Right kidney (tissue), 1 donor: ENCODE measurements at regions not wholly inside any gene's neighbourhood (a gene's known extent, or its start where the extent isn't known, plus 50 kb on each side); places are given as distances from the start of the nearest gene placed in this dataset.
"Not testable (repeated sequence)": the region's sequence is repeated elsewhere in the genome, so short reads cannot be mapped to it uniquely, and the experiment has no call there.

Source experiments
- DNase-seq: peaks from one replicate; pipeline ENCODE4 v3.0.0-alpha.2; 2016

GRCh38 chr1:149364188-149364981 is 110.5 kb upstream of the NBPF19 start:
- DNase-seq: not testable (repeated sequence)

- DNase-seq: not testable (repeated sequence)
Measured at GRCh38 chr1:149366402-149366801, 108.4 kb upstream of the NBPF19 start.

GRCh38 chr1:149367472-149368044 is 107.3 kb upstream of the NBPF19 start:
- DNase-seq: not testable (repeated sequence)

- DNase-seq: not testable (repeated sequence)
Measured at GRCh38 chr1:149368337-149368736, 106.5 kb upstream of the NBPF19 start.

- DNase-seq: not testable (repeated sequence)
Measured at GRCh38 chr1:149369081-149369480, 105.8 kb upstream of the NBPF19 start.

GRCh38 chr1:149371955-149372354 is 102.9 kb upstream of the NBPF19 start:
- not testable (repeated sequence) for DNase-seq

GRCh38 chr1:149378462-149378861 is 96.4 kb upstream of the NBPF19 start:
- not testable (repeated sequence) for DNase-seq

- peak; percentile 74 for DNase-seq
Measured at GRCh38 chr1:149390173-149390926, 84.5 kb upstream of the NBPF19 start.

GRCh38 chr1:149390931-149391330 is 83.9 kb upstream of the NBPF19 start:
- DNase-seq: not testable (repeated sequence)

GRCh38 chr1:149395802-149396201 is 79.0 kb upstream of the NBPF19 start:
- DNase-seq: not testable (repeated sequence)

- DNase-seq: not testable (repeated sequence)
Measured at GRCh38 chr1:149398527-149398926, 76.3 kb upstream of the NBPF19 start.

GRCh38 chr1:149408404-149408803 is 66.4 kb upstream of the NBPF19 start:
- DNase-seq: not testable (repeated sequence)

GRCh38 chr1:149415373-149415772 is 59.5 kb upstream of the NBPF19 start:
- DNase-seq: not testable (repeated sequence)

GRCh38 chr1:149418782-149419181 is 56.1 kb upstream of the NBPF19 start:
- DNase-seq: not testable (repeated sequence)

- DNase-seq: not testable (repeated sequence)
Measured at GRCh38 chr1:149423122-149423521, 51.7 kb upstream of the NBPF19 start.
